Stimulated activated CD4-positive, alpha-beta T cell treated with anti-CD3 and anti-CD28 coated beads, Interleukin-1b, Interleukin-23, amount 100 ng/mL, for 1 hour (primary cell): ENCODE measurements at regions not wholly inside any gene's neighbourhood (a gene's known extent, or its start where the extent isn't known, plus 50 kb on each side); places are given as distances from the start of the nearest gene placed in this dataset.
"Not testable (repeated sequence)": the region's sequence is repeated elsewhere in the genome, so short reads cannot be mapped to it uniquely, and the experiment has no call there.

ENCODE experiments used
- DNase-seq, 2 donors: peaks; one replicate each; pipeline ENCODE4 v3.0.0-alpha.2; 2020; ENCODE audit warnings: low read depth in 2 of 2

- DNase-seq = no peak
Observed at GRCh38 chrX:45818913-45819312, 618.2 kb upstream of the DIPK2B start.

GRCh38 chrX:45815441-45815840 is 614.8 kb upstream of the DIPK2B start:
- no peak for DNase-seq

- no peak for DNase-seq
Observed at GRCh38 chrX:45811326-45811725, 610.6 kb upstream of the DIPK2B start.

DNA sequence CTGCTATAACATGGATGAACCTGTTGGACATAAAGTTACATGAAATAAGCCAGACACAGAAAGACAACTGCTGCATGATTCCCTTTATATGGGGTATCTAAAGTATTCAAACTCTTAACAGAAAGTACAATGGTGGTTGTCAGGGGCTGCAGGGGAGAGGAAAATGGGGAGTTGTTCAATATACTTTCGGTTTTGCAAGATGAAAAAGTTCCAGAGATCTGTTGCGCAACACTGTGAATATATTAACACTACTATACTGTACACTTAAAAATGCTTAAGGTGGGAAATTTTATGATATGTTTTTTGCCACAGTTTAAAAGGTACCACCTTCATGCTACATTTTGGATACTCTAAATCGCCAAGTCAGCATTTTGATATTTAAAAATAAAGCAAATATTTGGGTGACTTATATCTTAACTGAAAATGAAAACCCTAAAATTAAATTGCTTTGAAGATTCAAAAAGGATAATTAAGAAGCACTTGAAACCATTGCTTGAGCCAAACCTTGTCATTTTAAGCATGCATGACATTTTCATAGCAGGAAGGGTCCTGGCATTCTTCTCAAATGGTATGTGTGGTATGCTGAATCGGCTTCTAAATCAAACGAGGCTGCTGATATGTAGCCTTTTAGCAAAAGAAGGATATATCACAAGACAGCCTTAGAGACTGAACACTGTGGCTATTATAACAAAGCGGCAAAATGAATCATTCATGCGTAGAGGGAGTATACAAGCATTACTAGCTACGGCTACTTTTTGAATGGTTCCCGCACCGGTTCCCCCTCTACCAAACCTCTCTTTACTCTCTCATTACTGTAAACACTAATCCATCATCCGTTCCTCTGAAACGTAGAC is 607.1 kb upstream of the DIPK2B start:
- DNase-seq = no peak

GRCh38 chrX:45806410-45807121 is 605.9 kb upstream of the DIPK2B start:
- DNase-seq = no peak

DNA sequence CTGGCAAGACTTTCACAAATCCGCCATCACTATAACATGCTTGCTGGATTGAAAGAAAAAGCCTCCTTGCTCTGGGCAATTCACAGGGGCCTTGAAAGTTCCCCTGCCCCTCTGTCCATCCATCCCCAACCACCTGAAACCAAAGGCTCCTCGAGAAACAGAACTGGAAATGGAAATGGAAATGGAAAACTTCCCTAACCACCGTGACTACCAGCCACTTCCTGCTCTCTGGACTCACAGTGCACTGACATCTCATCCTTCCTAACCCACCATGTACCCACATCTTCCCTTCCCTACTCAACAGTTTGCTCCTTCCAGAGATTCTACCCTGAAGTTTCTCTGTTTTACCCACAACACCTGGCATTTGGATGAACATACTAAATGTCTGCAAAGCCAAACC is 603.6 kb upstream of the DIPK2B start:
- DNase-seq = no peak

DNA sequence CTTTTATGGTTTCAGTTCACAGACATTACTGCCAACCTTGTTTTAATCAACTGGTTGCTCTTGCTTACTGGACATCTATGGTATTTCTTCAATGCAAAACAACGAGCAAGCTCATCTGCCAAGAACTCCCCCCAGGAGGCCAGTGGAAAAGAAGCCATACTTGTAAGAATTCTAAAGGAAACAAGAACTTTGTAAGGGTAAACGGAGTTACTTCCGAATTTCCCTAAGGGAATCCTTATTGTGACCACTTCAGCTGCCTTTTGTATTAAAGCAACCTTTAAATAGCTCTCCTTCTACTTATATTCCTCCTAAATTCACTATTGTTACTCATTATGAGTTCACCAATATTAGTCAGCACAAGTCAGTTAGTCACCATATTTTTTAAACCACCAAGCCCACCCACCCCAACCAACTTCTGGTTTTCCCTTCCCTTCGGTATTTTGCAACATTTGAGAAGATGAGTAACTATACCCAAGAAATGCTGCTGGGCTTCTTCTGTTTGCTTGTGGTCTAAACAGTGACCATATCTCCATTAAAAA is 602.8 kb upstream of the DIPK2B start:
- no peak for DNase-seq

DNA sequence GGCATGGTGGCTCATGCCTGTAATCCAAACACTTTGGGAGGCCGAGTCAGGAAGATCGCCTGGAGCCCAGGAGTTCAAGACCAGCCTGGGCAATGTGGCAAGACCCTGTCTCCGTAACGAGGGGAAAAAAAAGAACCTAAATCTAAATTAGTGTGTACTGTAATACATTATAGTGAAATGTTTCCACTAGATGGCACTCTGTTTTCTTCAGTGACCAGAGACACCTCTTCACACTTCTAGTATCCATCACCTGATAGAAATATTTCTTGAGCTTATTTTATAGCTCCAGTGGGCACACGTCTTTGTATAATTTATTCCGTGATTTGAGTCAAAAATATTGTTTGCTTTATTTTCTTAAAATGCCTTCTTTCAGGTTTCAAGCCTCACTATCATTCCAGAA is 600.9 kb upstream of the DIPK2B start:
- DNase-seq = no peak

DNA sequence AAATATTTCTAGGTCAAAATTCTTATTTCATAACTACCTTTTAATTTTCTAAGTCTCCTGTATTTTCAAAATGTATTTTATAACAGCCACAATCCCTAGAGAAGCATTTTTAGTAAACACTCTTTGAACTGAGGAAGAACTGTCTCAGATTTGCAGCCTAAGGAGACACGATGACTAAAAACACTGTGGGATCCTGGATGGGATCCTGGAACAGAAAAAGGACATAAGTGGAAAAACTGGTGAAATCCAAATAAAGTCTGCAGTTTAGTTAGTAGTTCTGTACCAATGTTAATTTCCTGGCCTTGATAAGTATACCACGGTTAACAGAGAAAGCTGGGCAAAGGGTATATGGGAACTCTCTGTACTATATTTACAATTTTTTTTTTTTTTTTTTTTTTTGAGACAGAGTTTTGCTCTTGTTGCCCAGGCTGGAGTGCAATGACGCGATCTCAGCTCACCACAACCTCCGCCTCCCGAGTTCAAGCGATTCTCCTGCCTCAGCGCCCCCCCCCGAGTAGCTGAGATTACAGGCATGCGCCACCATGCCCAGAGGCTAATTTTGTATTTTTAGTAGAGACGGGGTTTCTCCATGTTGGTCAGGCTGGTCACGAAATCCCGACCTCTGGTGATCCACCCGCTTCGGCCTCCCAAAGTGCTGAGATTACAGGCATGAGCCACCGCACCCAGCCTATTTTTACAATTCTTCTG is 600.2 kb upstream of the DIPK2B start:
- DNase-seq = not testable (repeated sequence)

DNA sequence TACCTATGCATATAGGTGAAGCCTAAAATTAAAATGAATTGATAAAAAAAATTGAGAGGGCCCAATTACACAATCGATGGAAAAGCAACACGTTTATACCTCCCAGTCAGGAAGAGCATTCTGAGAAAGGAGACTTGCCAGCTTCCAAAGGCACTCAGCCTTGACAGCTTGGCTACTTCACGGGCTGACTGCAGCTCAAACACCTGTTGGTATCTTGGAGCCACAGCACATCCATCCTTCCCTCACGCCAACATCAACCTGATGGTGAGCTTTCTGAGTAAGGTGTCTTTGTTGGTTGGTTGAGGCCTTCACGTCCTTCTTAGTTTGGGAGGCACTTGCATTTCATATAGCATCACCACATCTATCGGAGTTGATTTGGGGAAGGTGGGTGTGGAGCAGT is 598.9 kb upstream of the DIPK2B start:
- no peak for DNase-seq

GRCh38 chrX:45795546-45795945 is 594.9 kb upstream of the DIPK2B start:
- no peak for DNase-seq

GRCh38 chrX:45794995-45795337 is 594.3 kb upstream of the DIPK2B start:
- no peak for DNase-seq

- DNase-seq = no peak
Observed at GRCh38 chrX:45794323-45794994, 593.8 kb upstream of the DIPK2B start.

DNA sequence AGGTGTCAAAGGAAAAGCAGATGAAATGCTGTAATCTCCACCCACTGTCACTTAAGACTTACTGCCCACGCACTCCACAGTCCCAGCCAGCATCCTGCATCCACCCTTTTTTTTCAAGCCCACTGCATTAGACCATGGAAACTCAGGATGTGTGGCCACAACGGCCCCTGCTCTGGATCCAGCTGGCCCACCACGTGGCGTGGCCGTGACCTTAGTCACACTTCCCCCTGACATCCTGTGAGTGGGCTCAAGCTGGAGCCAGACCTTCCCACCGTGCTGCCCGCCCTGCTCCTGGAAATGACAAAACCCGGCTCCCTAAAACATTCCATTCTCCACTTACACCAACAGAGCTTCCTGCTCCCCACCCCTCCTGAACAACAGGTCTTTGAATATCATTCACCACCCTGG is 588.3 kb upstream of the DIPK2B start:
- no peak for DNase-seq

- no peak for DNase-seq
Observed at GRCh38 chrX:45788315-45788714, 587.6 kb upstream of the DIPK2B start.

DNA sequence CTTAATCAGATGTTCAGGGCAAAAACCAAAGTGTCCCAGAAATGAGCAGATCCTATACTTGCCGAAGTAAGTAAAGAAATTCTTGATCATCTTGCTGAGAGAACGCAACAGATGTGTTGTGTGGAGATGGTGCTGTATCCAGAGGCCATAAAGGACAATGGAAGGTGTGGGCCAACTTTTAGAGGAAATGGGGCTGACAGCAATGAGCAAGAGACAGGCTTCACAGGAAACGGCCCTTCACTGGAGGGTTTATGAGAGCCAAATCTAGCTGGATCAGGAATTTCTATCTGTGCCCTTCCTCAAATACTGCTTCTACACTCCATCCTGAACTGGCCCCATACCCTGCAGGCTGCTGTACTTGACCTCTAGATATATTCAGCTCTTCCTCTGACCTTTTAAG is 583.9 kb upstream of the DIPK2B start:
- DNase-seq = no peak

DNA sequence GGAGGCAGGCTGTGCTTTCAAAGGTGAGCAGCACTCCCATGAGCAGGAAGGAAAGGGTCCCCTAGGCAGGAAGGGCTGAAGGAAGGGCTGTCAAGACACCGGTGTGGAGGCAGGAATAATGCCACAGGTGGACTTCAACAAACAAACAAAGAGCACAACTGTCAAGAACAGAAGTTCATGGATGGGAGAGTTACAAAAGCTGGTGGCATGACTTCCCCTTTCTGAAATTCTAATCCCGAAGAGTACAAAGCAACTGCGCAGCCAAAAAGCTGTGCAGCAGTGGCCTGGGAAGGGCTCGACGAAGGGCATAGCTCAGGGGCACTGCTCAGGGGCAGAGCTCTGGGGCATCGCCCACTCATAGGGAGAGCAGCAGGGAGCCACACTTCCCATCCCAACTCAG is 582.3 kb upstream of the DIPK2B start:
- no peak for DNase-seq

GRCh38 chrX:45781901-45782553 is 581.4 kb upstream of the DIPK2B start:
- no peak for DNase-seq

GRCh38 chrX:45778616-45779015 is 577.9 kb upstream of the DIPK2B start:
- no peak for DNase-seq

DNA sequence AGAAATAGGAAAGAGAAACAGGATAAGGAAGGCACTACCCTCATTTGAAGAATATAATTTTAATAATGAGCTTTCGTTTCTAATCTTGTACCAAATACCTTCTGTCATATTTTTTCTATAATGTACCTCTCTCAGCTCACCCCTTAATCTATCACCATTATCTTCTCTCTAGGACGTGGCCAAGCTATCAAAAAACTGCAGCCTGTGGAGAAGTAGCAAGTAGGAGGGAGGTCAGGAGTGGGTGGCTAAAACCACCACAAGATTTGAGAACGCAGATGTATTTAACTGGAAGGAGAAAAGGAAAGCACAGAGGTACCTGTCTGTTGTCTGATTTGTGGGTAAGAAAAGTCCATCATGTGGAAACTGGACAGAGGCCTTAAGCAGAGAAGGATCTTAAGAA is 576.7 kb upstream of the DIPK2B start:
- no peak for DNase-seq

DNA sequence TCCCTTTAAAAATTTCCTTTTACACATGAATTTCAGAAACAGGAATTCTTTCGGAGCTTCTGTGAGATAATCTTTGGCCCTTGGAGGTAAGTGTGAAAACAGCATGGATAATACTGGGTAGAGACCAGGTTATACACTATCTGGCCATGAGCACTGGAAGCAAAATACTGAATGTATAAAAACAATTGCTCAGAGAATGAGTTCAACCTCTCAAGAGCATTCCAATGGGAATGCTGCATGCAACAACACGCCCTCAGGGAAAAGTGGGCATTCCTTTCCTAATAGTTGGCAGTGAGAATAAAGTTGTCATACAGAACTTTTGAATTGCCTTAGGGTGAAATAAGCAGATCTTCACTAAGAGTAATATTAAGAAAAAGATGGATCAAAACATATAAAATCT is 574.8 kb upstream of the DIPK2B start:
- no peak for DNase-seq
